Endodermal cell (in vitro differentiated cells): ENCODE measurements at regions not wholly inside any gene's neighbourhood (a gene's known extent, or its start where the extent isn't known, plus 50 kb on each side); places are given as distances from the start of the nearest gene placed in this dataset.
"Not testable (repeated sequence)": the region's sequence is repeated elsewhere in the genome, so short reads cannot be mapped to it uniquely, and the experiment has no call there.

ENCODE experiments used
- DNase-seq: peaks from one replicate; pipeline ENCODE4 v3.0.0-alpha.2; 2017
- H3K27ac ChIP-seq: 2 replicates; pipeline ENCODE4 v1.5.1; 2013; ENCODE audit warnings: mild to moderate bottlenecking, low read depth, low read length, moderate library complexity
- H3K27me3 ChIP-seq: 2 replicates; pipeline ENCODE4 v1.6.1; 2013; ENCODE audit warnings: mild to moderate bottlenecking, low read length, moderate library complexity; ENCODE audit not compliant: insufficient read depth, control insufficient read depth, poor library complexity, severe bottlenecking
- H3K36me3 ChIP-seq: 2 replicates; pipeline ENCODE4 v1.7.0; 2013; ENCODE audit warnings: mild to moderate bottlenecking, low read length, moderate library complexity; ENCODE audit not compliant: control insufficient read depth, insufficient read depth
- H3K4me1 ChIP-seq: one replicate; pipeline ENCODE4 v1.7.0; 2013; ENCODE audit warnings: low read length; ENCODE audit not compliant: control insufficient read depth, insufficient read depth
- H3K4me3 ChIP-seq: 2 replicates; pipeline ENCODE4 v1.5.1; 2013; ENCODE audit warnings: mild to moderate bottlenecking, low read length, moderate library complexity
- H3K9ac ChIP-seq: 2 replicates; pipeline ENCODE4 v1.6.1; 2013; ENCODE audit warnings: mild to moderate bottlenecking, low read length, moderate library complexity; ENCODE audit not compliant: poor library complexity, severe bottlenecking; ENCODE audit errors: extremely low read depth
- H3K9me3 ChIP-seq: 2 replicates; pipeline ENCODE4 v1.6.1; 2013; ENCODE audit warnings: mild to moderate bottlenecking, low read length, moderate library complexity; ENCODE audit not compliant: control insufficient read depth
- H3K27ac Mint-ChIP-seq: 2 replicates; pipeline ENCODE4 v1.8.0; 2020; ENCODE audit warnings: mixed read lengths
- H3K27me3 Mint-ChIP-seq: 2 replicates; pipeline ENCODE4 v1.8.0; 2021; ENCODE audit warnings: mild to moderate bottlenecking, mixed read lengths; ENCODE audit not compliant: insufficient read depth
- H3K36me3 Mint-ChIP-seq: 2 replicates; pipeline ENCODE4 v1.8.0; 2020; ENCODE audit warnings: low read depth, mixed read lengths
- H3K4me1 Mint-ChIP-seq: 2 replicates; pipeline ENCODE4 v1.8.0; 2020; ENCODE audit warnings: mixed read lengths
- H3K4me3 Mint-ChIP-seq: 2 replicates; pipeline ENCODE4 v1.8.0; 2020; ENCODE audit warnings: mild to moderate bottlenecking, moderate library complexity, mixed read lengths
- H3K9me3 Mint-ChIP-seq: 2 replicates; pipeline ENCODE4 v1.8.0; 2020; ENCODE audit warnings: mild to moderate bottlenecking, mixed read lengths
- CTCF ChIP-seq: fragments of 200-600 bp; sonication (generic); conservative IDR thresholded peaks from 2 replicates; pipeline ENCODE4 v1.5.0; 2021; ENCODE audit warnings: antibody characterized with exemption, mild to moderate bottlenecking
- WGBS, 2 experiments: methylation state at CpG; one replicate each; pipeline versions ENCODE4 v1.1.5 to v1.1.7; 2013; ENCODE audit warnings: missing lambda C conversion rate in 2 of 2, mixed read lengths in 1 of 2; ENCODE audit not compliant: insufficient coverage in 1 of 2, insufficient read length in 1 of 2; 5-methylcytosine and 5-hydroxymethylcytosine counted together

GRCh38 chr20:19138758-19139157, 73.7 kb upstream of the SLC24A3 start:
- no peak for TF ChIP-seq CTCF
- WGBS, 2 experiments = 84% methylated on average over 1 of the region's 1 CpG; no CpG with 5 or more reads in 1 of the 2 experiments
- Histone ChIP-seq H3K27me3 (peaks cover 9% of the 10 kb centered on the region), H3K9ac (no peak overlapping the region), H3K27ac (no peak overlapping the region), H3K36me3 (no peaks in the 10 kb centered on the region), H3K4me1 (no peaks in the 10 kb centered on the region), H3K4me3 (no peak overlapping the region), H3K9me3 (peaks cover 16% of the 10 kb centered on the region)
- Mint-ChIP-seq H3K9me3 (peaks cover 58% of the 10 kb centered on the region), H3K27me3 (peaks cover 7% of the 10 kb centered on the region), H3K4me1 (no peaks in the 10 kb centered on the region), H3K4me3 (no peak overlapping the region), H3K27ac (no peak overlapping the region), H3K36me3 (no peaks in the 10 kb centered on the region)
- DNase-seq = no peak

- H3K9me3 ChIP-seq = peaks cover 16% of the 10 kb centered on the region
- H3K36me3 ChIP-seq, H3K27ac ChIP-seq, H3K27me3 Mint-ChIP-seq, H3K4me1 Mint-ChIP-seq, H3K4me3 Mint-ChIP-seq, H3K4me1 ChIP-seq, H3K27ac Mint-ChIP-seq, H3K27me3 ChIP-seq, DNase-seq, H3K36me3 Mint-ChIP-seq, H3K4me3 ChIP-seq, H3K9ac ChIP-seq: not testable (repeated sequence)
- 83 to 86% methylated on average over 1 to 2 of the region's 2 CpGs for WGBS, 2 experiments
- peaks cover 58% of the 10 kb centered on the region for H3K9me3 Mint-ChIP-seq
Observed at GRCh38 chr20:19139584-19139983, 72.9 kb upstream of the SLC24A3 start.

- 87 to 88% methylated on average over 2 to 3 of the region's 3 CpGs for WGBS, 2 experiments
- Histone ChIP-seq H3K36me3 (no peaks in the 10 kb centered on the region), H3K4me3 (no peak overlapping the region), H3K9me3 (peaks cover 16% of the 10 kb centered on the region), H3K27me3 (peaks cover 16% of the 10 kb centered on the region), H3K27ac (no peak overlapping the region), H3K4me1 (no peaks in the 10 kb centered on the region), H3K9ac (no peak overlapping the region)
- peaks cover 7% of the 10 kb centered on the region for H3K27me3 Mint-ChIP-seq
- H3K9me3 Mint-ChIP-seq = peaks cover 41% of the 10 kb centered on the region
- H3K4me1 Mint-ChIP-seq = no peaks in the 10 kb centered on the region
- no peak overlapping the region for H3K27ac Mint-ChIP-seq
- no peak for TF ChIP-seq CTCF
- no peak for DNase-seq
- no peaks in the 10 kb centered on the region for H3K36me3 Mint-ChIP-seq
- H3K4me3 Mint-ChIP-seq = no peak overlapping the region
Observed at GRCh38 chr20:19141998-19142397, 70.4 kb upstream of the SLC24A3 start.

- no peak for TF ChIP-seq CTCF
- Histone ChIP-seq H3K9me3 (peaks cover 11% of the 10 kb centered on the region), H3K4me1 (no peaks in the 10 kb centered on the region), H3K27ac (no peak overlapping the region), H3K9ac (no peak overlapping the region), H3K27me3 (peaks cover 16% of the 10 kb centered on the region), H3K4me3 (no peak overlapping the region), H3K36me3 (no peaks in the 10 kb centered on the region)
- peaks cover 7% of the 10 kb centered on the region for H3K27me3 Mint-ChIP-seq
- H3K9me3 Mint-ChIP-seq = peaks cover 22% of the 10 kb centered on the region
- WGBS, 2 experiments = 84% methylated on average over 2 of the region's 2 CpGs; no CpG with 5 or more reads in 1 of the 2 experiments
- no peaks in the 10 kb centered on the region for H3K36me3 Mint-ChIP-seq
- no peak overlapping the region for H3K4me3 Mint-ChIP-seq
- DNase-seq = no peak
- H3K27ac Mint-ChIP-seq = no peak overlapping the region
- H3K4me1 Mint-ChIP-seq = no peaks in the 10 kb centered on the region
Observed at GRCh38 chr20:19143890-19144289, 68.6 kb upstream of the SLC24A3 start.
